Stimulated activated CD4-positive, alpha-beta T cell treated with anti-CD3 and anti-CD28 coated beads, Interleukin-4, amount 100 ng/mL, for 48 hours (primary cell): ENCODE measurements at regions not wholly inside any gene's neighbourhood (a gene's known extent, or its start where the extent isn't known, plus 50 kb on each side); places are given as distances from the start of the nearest gene placed in this dataset.
"Not testable (repeated sequence)": the region's sequence is repeated elsewhere in the genome, so short reads cannot be mapped to it uniquely, and the experiment has no call there.

Experiments
- DNase-seq, 2 donors: peaks; one replicate each; pipeline ENCODE4 v3.0.0-alpha.2; 2020; ENCODE audit warnings: low read depth in 2 of 2

GRCh38 chr1:178020968-178021640 is 51.2 kb upstream of the SEC16B start:
- DNase-seq = no peak

GRCh38 chr1:178021950-178022349 is 52.1 kb upstream of the SEC16B start:
- no peak for DNase-seq

- DNase-seq = no peak
Measured at GRCh38 chr1:178023181-178023618, 53.3 kb upstream of the SEC16B start.

- no peak for DNase-seq
Measured at GRCh38 chr1:178024504-178024903, 54.6 kb upstream of the SEC16B start.

- no peak for DNase-seq
Measured at GRCh38 chr1:178025613-178026356, 55.9 kb upstream of the SEC16B start.

GRCh38 chr1:178028841-178029481 is 59.1 kb upstream of the SEC16B start:
- DNase-seq = no peak

GRCh38 chr1:178030467-178030866 is 60.6 kb upstream of the SEC16B start:
- DNase-seq = no peak

- peak; percentile 8 to 15 for DNase-seq
Measured at GRCh38 chr1:178031856-178032320, 62.0 kb upstream of the RASAL2 start.

GRCh38 chr1:178033019-178033418 is 60.9 kb upstream of the RASAL2 start:
- no peak for DNase-seq

GRCh38 chr1:178034676-178035075 is 59.2 kb upstream of the RASAL2 start:
- no peak for DNase-seq

- DNase-seq = no peak
Measured at GRCh38 chr1:178036090-178036489, 57.8 kb upstream of the RASAL2 start.

- DNase-seq = no peak
Measured at GRCh38 chr1:178037510-178038253, 56.2 kb upstream of the RASAL2 start.

GRCh38 chr1:178038372-178038771 is 55.5 kb upstream of the RASAL2 start:
- no peak for DNase-seq

GRCh38 chr1:178039891-178040290 is 54.0 kb upstream of the RASAL2 start:
- DNase-seq = no peak

- DNase-seq = not testable (repeated sequence)
Measured at GRCh38 chr1:178043940-178044339, 50.0 kb upstream of the RASAL2 start.
